ENCODE measurements at regions not wholly inside any gene's neighbourhood (a gene's known extent, or its start where the extent isn't known, plus 50 kb on each side); places are given as distances from the start of the nearest gene placed in this dataset.
"Not testable (repeated sequence)": the region's sequence is repeated elsewhere in the genome, so short reads cannot be mapped to it uniquely, and the experiment has no call there.

DNA sequence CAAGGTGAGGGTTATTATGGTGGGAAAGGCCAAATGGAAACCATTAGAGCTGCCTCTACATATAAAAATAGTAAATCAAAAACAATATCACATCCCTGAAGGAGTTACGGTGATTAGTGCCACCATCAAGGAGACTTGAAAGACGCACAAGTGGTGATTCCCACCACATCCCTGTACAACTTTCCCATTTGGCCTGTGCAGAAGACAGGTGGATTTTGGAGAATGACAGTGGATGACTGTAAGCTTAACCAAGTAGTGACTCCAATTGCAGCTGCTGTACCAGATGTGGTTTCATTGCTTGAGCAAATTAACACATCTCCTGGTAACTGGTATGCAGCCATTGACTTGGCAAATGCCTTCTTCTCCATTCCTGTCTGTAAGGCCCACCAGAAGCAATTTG, 54.0 kb upstream of the CCDC80 start:
- H3K4me1 Mint-ChIP-seq = peaks cover 20% of the 10 kb centered on the region in 2 experiments
- H3K4me1 ChIP-seq (ENCODE audit: insufficient read depth, low read length); H3K4ac ChIP-seq (ENCODE audit: low read depth, low read length); H2AK5ac ChIP-seq (ENCODE audit: insufficient read length, low read length); H3K18ac ChIP-seq (ENCODE audit: insufficient read length, low read depth, low read length); H3K4me3 Mint-ChIP-seq; DNase-seq; H3K23ac ChIP-seq (ENCODE audit: insufficient read length, low read depth, low read length); H3K9me3 ChIP-seq (ENCODE audit: control insufficient read depth, low read depth, low read length); H2BK15ac ChIP-seq (ENCODE audit: low read depth, low read length); H3K14ac ChIP-seq (ENCODE audit: insufficient read depth, low read length); H3K9ac ChIP-seq (ENCODE audit: extremely low read depth, insufficient read length, low read length); H4K8ac ChIP-seq (replicated peaks; ENCODE audit: insufficient read length, low read depth, low read length); H3K56ac ChIP-seq (ENCODE audit: insufficient read length, low read depth, low read length); H3K79me2 ChIP-seq (ENCODE audit: insufficient read depth, low read length); H2BK20ac ChIP-seq (ENCODE audit: low read depth, low read length, poor library complexity, severe bottlenecking); H3K27me3 Mint-ChIP-seq (ENCODE audit: low read depth); H3K27ac ChIP-seq (ENCODE audit: insufficient read length, low read depth, low read length); H2AFZ ChIP-seq (ENCODE audit: low read length); H3K27ac Mint-ChIP-seq; H4K20me1 ChIP-seq (ENCODE audit: control insufficient read depth, insufficient read depth, insufficient read length); H3T11ph ChIP-seq (ENCODE audit: low read length); H3K27me3 ChIP-seq (ENCODE audit: insufficient read depth, low read length); H3K9me3 Mint-ChIP-seq; H4K5ac ChIP-seq (ENCODE audit: insufficient read length, low read depth, low read length); H2BK12ac ChIP-seq (ENCODE audit: insufficient read length, low read depth, low read length); H3K23me2 ChIP-seq (ENCODE audit: insufficient read length, low read depth, low read length, poor library complexity, severe bottlenecking); H2BK120ac ChIP-seq (ENCODE audit: low read depth, low read length, poor library complexity, severe bottlenecking); H3K79me1 ChIP-seq (ENCODE audit: insufficient read depth, low read depth, low read length, poor library complexity, severe bottlenecking); H4K91ac ChIP-seq (ENCODE audit: insufficient read length, low read depth, low read length); H3K4me2 ChIP-seq (ENCODE audit: insufficient read depth, insufficient read length, low read length); H2BK5ac ChIP-seq (ENCODE audit: insufficient read length, low read length): not testable (repeated sequence)
- no CpG with 5 or more reads among the region's 2 CpGs for WGBS (ENCODE audit: extremely low coverage, insufficient read length, low lambda C conversion rate)
- peaks cover 8 to 18% (median 9%) of the 10 kb centered on the region in 3 experiments for H3K36me3 Mint-ChIP-seq (ENCODE audit: insufficient read depth in 1 of 3, low read depth in 3 of 3)

All from H9 (cell line).